Suprapubic skin (tissue), 4 donors: ENCODE measurements at regions not wholly inside any gene's neighbourhood (a gene's known extent, or its start where the extent isn't known, plus 50 kb on each side); places are given as distances from the start of the nearest gene placed in this dataset.

Source experiments
- EP300 ChIP-seq: sonication (generic); formaldehyde crosslinking; IDR thresholded peaks from one replicate; pipeline ENCODE4 v1.6.1; 2017; ENCODE audit warnings: antibody characterized with exemption
- POLR2A ChIP-seq, 2 donors: fragments of 450-650 bp; IDR thresholded peaks; one replicate each; pipeline ENCODE4 v1.6.1; 2017; ENCODE audit warnings: antibody characterized with exemption in 2 of 2, mild to moderate bottlenecking in 2 of 2, moderate library complexity in 2 of 2
- POLR2AphosphoS5 ChIP-seq, 3 donors: sonication (generic); formaldehyde crosslinking; IDR thresholded peaks; one replicate each; pipeline ENCODE4 v1.6.1; 2017; ENCODE audit warnings: antibody characterized with exemption in 3 of 3
- TF ChIP-seq, protein P1 (sequence below), 2 donors: fragments of 200-600 bp in 1 of 2; fragments of 450-650 bp in 1 of 2; sonication (generic) in 1 of 2; IDR thresholded peaks; one replicate each; pipeline ENCODE4 v1.5.1; 2016 to 2019; ENCODE audit warnings: antibody characterized with exemption in 2 of 2, mild to moderate bottlenecking in 1 of 2, moderate library complexity in 1 of 2

- TF ChIP-seq, protein P1, sequence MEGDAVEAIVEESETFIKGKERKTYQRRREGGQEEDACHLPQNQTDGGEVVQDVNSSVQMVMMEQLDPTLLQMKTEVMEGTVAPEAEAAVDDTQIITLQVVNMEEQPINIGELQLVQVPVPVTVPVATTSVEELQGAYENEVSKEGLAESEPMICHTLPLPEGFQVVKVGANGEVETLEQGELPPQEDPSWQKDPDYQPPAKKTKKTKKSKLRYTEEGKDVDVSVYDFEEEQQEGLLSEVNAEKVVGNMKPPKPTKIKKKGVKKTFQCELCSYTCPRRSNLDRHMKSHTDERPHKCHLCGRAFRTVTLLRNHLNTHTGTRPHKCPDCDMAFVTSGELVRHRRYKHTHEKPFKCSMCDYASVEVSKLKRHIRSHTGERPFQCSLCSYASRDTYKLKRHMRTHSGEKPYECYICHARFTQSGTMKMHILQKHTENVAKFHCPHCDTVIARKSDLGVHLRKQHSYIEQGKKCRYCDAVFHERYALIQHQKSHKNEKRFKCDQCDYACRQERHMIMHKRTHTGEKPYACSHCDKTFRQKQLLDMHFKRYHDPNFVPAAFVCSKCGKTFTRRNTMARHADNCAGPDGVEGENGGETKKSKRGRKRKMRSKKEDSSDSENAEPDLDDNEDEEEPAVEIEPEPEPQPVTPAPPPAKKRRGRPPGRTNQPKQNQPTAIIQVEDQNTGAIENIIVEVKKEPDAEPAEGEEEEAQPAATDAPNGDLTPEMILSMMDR (IDR thresholded peaks at IDR 0.05): no peak
- TF ChIP-seq POLR2A (IDR thresholded peaks at IDR 0.05) (no peak), EP300 (no peak), POLR2AphosphoS5 (IDR thresholded peaks at IDR 0.05) (no peak)
Measured at GRCh38 chr1:29631836-29632805, 395.8 kb downstream of the PTPRU start.
